ENCODE measurements at regions not wholly inside any gene's neighbourhood (a gene's known extent, or its start where the extent isn't known, plus 50 kb on each side); places are given as distances from the start of the nearest gene placed in this dataset.
"Not testable (repeated sequence)": the region's sequence is repeated elsewhere in the genome, so short reads cannot be mapped to it uniquely, and the experiment has no call there.

DNA sequence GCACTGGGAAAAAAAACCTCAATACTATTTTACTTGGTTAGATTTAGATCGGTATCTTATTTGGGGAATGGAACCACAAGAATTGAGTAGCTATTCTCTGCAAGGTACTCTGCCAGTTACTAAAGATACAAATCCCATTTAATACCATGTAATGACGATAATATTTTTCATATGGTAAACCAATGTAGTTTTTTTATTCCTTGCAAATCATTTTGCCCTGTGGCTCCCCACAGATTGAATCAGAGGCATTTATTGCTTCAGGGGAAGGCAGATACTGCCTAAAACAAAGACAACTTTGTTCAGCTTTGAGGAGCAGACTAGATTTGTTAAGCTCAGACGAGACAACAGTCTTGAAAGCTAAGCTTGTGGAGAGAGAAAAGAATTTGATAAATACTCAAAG is 226.7 kb upstream of the RUNX1 start:
- no peak overlapping the region for H3K27ac ChIP-seq (ENCODE audit: low read depth, low read length)
- no peaks in the 10 kb centered on the region for H3K27me3 ChIP-seq (ENCODE audit: insufficient read depth, low read length)
- peak overlapping the region; percentile 23 for H2AFZ ChIP-seq (ENCODE audit: low read length, unreplicated experiment)
- no peaks in the 10 kb centered on the region for H3K79me2 ChIP-seq (ENCODE audit: control insufficient read depth, insufficient read depth, low read length, unreplicated experiment)
- H3K36me3 ChIP-seq (ENCODE audit: insufficient read depth, low read length): no peaks in the 10 kb centered on the region
- H3K4me1 ChIP-seq (ENCODE audit: control insufficient read depth, insufficient read depth, low read length, unreplicated experiment): peaks cover 5% of the 10 kb centered on the region
- no peak overlapping the region for H3K4me3 ChIP-seq (ENCODE audit: low read depth, low read length)

DNA sequence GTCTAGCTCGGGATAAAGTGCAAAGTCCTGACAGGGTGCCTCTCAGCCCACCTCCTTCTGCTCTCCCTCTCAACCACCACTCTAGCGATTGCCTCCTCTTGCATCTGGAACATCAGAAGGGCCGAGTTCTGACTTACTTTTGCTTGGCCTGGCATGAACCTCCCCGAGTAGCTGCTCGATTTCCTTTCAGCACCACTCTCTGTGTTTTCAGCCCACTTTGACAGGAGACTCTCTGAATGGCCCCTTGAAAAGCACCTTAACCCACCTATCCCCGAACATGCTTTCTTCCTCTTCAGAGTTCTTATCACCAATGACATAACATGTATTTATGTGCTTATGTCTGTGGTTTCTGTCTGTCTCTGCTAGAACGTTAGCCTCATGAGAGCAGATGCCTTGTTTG is 225.8 kb upstream of the RUNX1 start:
- H3K79me2 ChIP-seq (ENCODE audit: control insufficient read depth, insufficient read depth, low read length, unreplicated experiment): no peaks in the 10 kb centered on the region
- H3K27me3 ChIP-seq (ENCODE audit: insufficient read depth, low read length): no peaks in the 10 kb centered on the region

DNA sequence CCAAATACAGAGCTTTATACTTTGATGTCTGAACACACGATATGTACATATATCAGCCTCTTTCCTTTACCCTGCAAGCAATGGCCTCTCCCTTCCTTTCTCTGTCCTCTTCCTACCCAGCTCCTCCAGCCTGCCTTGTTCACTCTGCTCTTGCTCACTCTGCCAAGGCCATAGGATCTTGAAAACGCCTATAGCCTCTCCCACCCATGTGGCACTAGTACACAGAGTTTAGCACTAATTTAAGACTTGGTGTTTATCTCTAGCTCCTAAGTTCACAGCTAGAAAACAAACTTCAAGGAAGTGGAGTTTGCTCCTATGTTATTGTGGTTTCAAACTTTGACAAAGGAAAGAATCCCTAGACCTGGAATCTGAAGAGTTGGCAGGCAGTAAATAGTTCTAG is 225.0 kb upstream of the RUNX1 start:
- H3K36me3 ChIP-seq (ENCODE audit: insufficient read depth, low read length): no peaks in the 10 kb centered on the region
- H3K27ac ChIP-seq (ENCODE audit: low read depth, low read length): no peak overlapping the region
- H2AFZ ChIP-seq (ENCODE audit: low read length, unreplicated experiment): no peak overlapping the region
- H3K79me2 ChIP-seq (ENCODE audit: control insufficient read depth, insufficient read depth, low read length, unreplicated experiment): no peaks in the 10 kb centered on the region
- H3K27me3 ChIP-seq (ENCODE audit: insufficient read depth, low read length): no peaks in the 10 kb centered on the region
- peaks cover 5% of the 10 kb centered on the region for H3K4me1 ChIP-seq (ENCODE audit: control insufficient read depth, insufficient read depth, low read length, unreplicated experiment)
- H3K4me3 ChIP-seq (ENCODE audit: low read depth, low read length): no peak overlapping the region

More for the DNA sequence above, 225.8 kb upstream of the RUNX1 start:
- Histone ChIP-seq H3K4me3 (ENCODE audit: low read depth, low read length) (no peak overlapping the region), H3K36me3 (ENCODE audit: insufficient read depth, low read length) (no peaks in the 10 kb centered on the region), H3K27ac (ENCODE audit: low read depth, low read length) (no peak overlapping the region), H2AFZ (ENCODE audit: low read length, unreplicated experiment) (no peak overlapping the region), H3K4me1 (ENCODE audit: control insufficient read depth, insufficient read depth, low read length, unreplicated experiment) (peaks cover 5% of the 10 kb centered on the region)

DNA sequence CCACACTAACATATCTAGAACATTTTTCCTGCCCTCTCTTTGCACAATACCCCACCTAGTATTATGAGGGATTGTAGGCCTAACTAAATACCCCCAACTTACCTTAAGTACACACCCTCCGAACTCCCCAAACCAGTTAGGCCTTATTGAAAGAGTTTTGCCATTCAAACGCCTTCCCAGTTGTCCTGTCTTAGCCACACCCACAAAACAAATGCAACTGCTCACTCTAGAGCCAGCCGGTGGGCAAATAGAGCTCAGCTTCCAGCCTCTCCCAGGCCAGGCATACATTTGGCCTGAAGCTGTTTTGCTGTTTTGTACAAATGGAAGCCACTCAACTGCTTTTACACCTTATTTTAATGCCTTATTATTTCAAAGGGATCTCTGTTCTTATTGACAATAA is 224.2 kb upstream of the RUNX1 start:
- peaks cover 5% of the 10 kb centered on the region for H3K4me1 ChIP-seq (ENCODE audit: control insufficient read depth, insufficient read depth, low read length, unreplicated experiment)
- no peaks in the 10 kb centered on the region for H3K79me2 ChIP-seq (ENCODE audit: control insufficient read depth, insufficient read depth, low read length, unreplicated experiment)
- H3K27ac ChIP-seq (ENCODE audit: low read depth, low read length): no peak overlapping the region
- no peak overlapping the region for H3K4me3 ChIP-seq (ENCODE audit: low read depth, low read length)
- no peaks in the 10 kb centered on the region for H3K27me3 ChIP-seq (ENCODE audit: insufficient read depth, low read length)
- no peaks in the 10 kb centered on the region for H3K36me3 ChIP-seq (ENCODE audit: insufficient read depth, low read length)
- H2AFZ ChIP-seq (ENCODE audit: low read length, unreplicated experiment): no peak overlapping the region

DNA sequence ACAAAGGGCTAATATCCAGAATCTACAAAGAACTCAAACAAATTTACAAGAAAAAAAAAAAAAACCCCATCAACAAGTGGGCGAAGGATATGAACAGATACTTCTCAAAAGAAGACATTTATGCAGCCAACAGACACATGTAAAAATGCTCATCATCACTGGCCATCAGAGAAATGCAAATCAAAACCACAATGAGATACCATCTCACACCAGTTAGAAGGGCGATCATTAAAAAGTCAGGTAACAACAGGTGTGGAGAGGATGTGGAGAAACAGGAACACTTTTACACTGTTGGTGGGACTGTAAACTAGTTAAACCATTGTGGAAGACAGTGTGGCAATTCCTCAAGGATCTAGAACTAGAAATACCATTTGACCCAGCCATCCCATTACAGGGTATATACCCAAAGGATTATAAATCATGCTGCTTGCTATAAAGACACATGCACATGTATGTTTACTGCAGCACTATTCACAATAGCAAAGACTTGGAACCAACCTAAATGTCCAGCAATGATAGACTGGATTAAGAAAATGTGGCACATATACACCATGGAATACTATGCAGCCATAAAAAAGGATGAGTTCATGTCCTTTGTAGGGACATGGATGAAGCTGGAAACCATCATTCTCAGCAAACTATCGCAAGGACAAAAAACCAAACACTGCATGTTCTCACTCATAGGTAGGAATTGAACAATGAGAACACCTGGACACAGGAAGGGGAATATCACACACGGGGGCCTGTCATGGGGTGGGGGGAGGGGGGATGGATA is 222.4 kb upstream of the RUNX1 start:
- not testable (repeated sequence) for H3K4me1 ChIP-seq (ENCODE audit: control insufficient read depth, insufficient read depth, low read length, unreplicated experiment); H3K27ac ChIP-seq (ENCODE audit: low read depth, low read length); H3K4me3 ChIP-seq (ENCODE audit: low read depth, low read length); H3K79me2 ChIP-seq (ENCODE audit: control insufficient read depth, insufficient read depth, low read length, unreplicated experiment); H2AFZ ChIP-seq (ENCODE audit: low read length, unreplicated experiment); H3K36me3 ChIP-seq (ENCODE audit: insufficient read depth, low read length); H3K27me3 ChIP-seq (ENCODE audit: insufficient read depth, low read length)

DNA sequence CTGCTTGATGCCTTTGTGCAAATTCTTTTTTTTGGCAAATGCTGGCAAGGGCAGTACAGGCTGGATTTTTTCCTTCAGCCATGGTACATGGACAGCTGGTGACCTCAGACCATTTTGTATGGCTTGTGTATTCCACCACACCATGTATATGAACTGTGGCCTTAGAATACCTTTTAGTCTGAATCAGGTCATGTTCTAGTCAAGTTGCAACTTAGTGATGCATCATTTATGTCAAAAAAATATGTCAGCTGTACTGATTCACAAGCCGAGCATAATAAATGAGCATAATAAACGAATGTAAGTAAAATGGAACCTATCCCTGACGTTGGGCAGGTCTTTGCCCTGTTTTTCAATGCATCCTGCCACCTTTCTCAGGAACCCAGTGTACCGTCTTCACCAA is 219.7 kb upstream of the RUNX1 start:
- H2AFZ ChIP-seq (ENCODE audit: low read length, unreplicated experiment): no peak overlapping the region
- no peak overlapping the region for H3K27ac ChIP-seq (ENCODE audit: low read depth, low read length)
- no peaks in the 10 kb centered on the region for H3K27me3 ChIP-seq (ENCODE audit: insufficient read depth, low read length)

DNA sequence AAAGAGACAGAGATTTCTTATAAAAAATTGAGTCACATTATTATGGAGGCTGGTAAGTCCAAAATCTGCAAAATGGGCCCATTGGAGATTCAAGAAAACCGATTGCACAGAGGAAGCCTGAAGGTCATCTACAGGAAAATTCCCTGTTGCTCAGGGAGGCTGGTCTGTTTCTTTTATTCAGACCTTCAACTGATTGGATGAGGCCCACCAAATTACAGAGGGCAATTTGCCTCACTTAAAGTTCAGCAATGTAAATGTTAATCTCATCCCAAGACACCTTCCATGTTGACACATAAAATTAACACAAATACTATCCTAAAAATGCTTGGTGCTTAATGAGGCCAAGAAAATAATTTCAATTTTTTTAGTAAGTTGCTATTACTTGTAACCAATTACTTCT is 219.2 kb upstream of the RUNX1 start:
- Histone ChIP-seq H2AFZ (ENCODE audit: low read length, unreplicated experiment) (no peak overlapping the region), H3K4me3 (ENCODE audit: low read depth, low read length) (no peak overlapping the region), H3K36me3 (ENCODE audit: insufficient read depth, low read length) (no peaks in the 10 kb centered on the region), H3K4me1 (ENCODE audit: control insufficient read depth, insufficient read depth, low read length, unreplicated experiment) (peaks cover 10% of the 10 kb centered on the region), H3K27me3 (ENCODE audit: insufficient read depth, low read length) (no peaks in the 10 kb centered on the region), H3K79me2 (ENCODE audit: control insufficient read depth, insufficient read depth, low read length, unreplicated experiment) (no peaks in the 10 kb centered on the region), H3K27ac (ENCODE audit: low read depth, low read length) (no peak overlapping the region)

More for the DNA sequence above, 219.7 kb upstream of the RUNX1 start:
- H3K4me3 ChIP-seq (ENCODE audit: low read depth, low read length): no peak overlapping the region
- no peaks in the 10 kb centered on the region for H3K36me3 ChIP-seq (ENCODE audit: insufficient read depth, low read length)
- H3K4me1 ChIP-seq (ENCODE audit: control insufficient read depth, insufficient read depth, low read length, unreplicated experiment): peaks cover 10% of the 10 kb centered on the region
- no peaks in the 10 kb centered on the region for H3K79me2 ChIP-seq (ENCODE audit: control insufficient read depth, insufficient read depth, low read length, unreplicated experiment)

DNA sequence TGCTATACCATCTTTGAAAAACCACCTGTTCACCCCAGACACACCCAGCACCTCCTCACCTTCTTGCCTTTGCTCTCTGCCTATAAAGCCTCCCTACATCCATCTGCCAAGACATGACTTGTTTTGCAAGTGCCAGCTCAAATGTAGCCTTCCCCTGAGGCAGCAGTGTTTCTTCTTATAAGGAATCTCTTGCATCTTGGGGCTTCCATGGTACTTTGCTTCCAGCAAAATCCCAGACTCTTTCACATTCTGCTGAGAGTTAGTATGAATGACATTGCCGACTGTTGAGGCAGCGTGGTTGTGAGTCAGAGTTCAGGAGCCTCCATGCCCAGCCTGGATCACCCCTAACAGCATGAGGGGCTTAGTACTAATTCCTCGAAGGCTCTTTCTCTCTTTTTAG is 217.4 kb upstream of the RUNX1 start:
- Histone ChIP-seq H2AFZ (ENCODE audit: low read length, unreplicated experiment) (no peak overlapping the region), H3K27ac (ENCODE audit: low read depth, low read length) (no peak overlapping the region), H3K36me3 (ENCODE audit: insufficient read depth, low read length) (no peaks in the 10 kb centered on the region), H3K4me1 (ENCODE audit: control insufficient read depth, insufficient read depth, low read length, unreplicated experiment) (peaks cover 10% of the 10 kb centered on the region), H3K79me2 (ENCODE audit: control insufficient read depth, insufficient read depth, low read length, unreplicated experiment) (no peaks in the 10 kb centered on the region), H3K27me3 (ENCODE audit: insufficient read depth, low read length) (no peaks in the 10 kb centered on the region), H3K4me3 (ENCODE audit: low read depth, low read length) (no peak overlapping the region)

DNA sequence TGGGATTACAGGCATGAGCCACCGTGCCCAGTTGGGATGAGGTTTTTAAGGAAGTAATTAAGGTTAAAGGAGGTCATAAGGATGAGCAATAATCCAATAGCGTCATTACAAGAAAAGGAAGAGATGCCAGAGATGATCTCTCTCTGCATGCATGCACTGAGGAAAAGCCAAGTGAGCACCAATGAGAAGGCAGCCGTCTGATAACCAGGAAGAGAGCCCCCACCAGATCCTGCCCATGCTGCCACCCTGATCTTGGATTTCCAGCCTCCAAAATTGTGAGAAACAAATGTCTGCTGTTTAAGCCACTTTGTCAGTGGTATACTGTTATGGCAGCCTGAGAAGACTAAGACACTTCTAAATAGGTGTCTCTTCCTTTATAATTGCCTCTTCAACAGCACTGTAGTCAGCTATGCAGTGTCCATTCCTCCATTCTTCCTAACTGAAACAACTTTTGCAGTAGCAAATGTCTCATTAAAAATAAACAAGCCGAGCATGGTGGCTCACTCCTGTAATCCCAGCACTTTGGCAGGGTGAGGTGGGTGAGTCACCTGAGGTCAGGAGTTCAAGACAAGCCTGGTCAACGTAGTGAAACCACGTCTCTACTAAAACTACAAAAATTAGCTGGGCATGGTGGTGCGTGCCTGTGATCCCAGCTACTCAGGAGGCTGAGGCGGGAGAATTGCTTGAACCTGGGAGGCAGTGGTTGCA is 216.2 kb upstream of the RUNX1 start:
- peak overlapping the region; percentile 55; the same call in 1 of the 2 replicates for H3K27ac ChIP-seq (ENCODE audit: low read depth, low read length)
- no peak overlapping the region for H2AFZ ChIP-seq (ENCODE audit: low read length, unreplicated experiment)
- no peaks in the 10 kb centered on the region for H3K27me3 ChIP-seq (ENCODE audit: insufficient read depth, low read length)
- H3K36me3 ChIP-seq (ENCODE audit: insufficient read depth, low read length): no peaks in the 10 kb centered on the region
- H3K4me3 ChIP-seq (ENCODE audit: low read depth, low read length): no peak overlapping the region
- H3K4me1 ChIP-seq (ENCODE audit: control insufficient read depth, insufficient read depth, low read length, unreplicated experiment): peaks cover 10% of the 10 kb centered on the region
- H3K79me2 ChIP-seq (ENCODE audit: control insufficient read depth, insufficient read depth, low read length, unreplicated experiment): no peaks in the 10 kb centered on the region

DNA sequence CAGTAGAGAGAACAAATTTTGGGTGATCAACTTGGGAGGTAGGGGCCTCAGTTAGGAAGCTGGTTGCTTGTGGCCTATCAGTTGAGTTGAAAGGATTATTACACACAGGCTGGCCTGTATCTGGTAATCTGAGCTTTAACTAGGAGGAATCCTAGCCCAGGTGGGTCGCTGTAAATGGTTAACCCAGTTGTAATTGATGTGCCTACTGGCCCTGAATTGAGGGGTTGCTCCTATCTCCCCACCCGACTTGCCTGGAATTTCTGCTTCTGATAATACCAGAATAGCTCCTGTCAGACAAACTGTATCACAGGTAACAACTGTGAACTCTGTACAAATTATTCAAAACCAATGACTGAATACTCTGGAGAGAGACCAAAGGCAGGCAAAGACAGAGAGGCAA is 210.4 kb upstream of the RUNX1 start:
- Histone ChIP-seq H3K36me3 (ENCODE audit: insufficient read depth, low read length) (no peaks in the 10 kb centered on the region), H3K27ac (ENCODE audit: low read depth, low read length) (no peak overlapping the region), H3K79me2 (ENCODE audit: control insufficient read depth, insufficient read depth, low read length, unreplicated experiment) (no peaks in the 10 kb centered on the region), H3K4me1 (ENCODE audit: control insufficient read depth, insufficient read depth, low read length, unreplicated experiment) (peaks cover 33% of the 10 kb centered on the region), H3K27me3 (ENCODE audit: insufficient read depth, low read length) (no peaks in the 10 kb centered on the region), H3K4me3 (ENCODE audit: low read depth, low read length) (no peak overlapping the region), H2AFZ (ENCODE audit: low read length, unreplicated experiment) (no peak overlapping the region)

DNA sequence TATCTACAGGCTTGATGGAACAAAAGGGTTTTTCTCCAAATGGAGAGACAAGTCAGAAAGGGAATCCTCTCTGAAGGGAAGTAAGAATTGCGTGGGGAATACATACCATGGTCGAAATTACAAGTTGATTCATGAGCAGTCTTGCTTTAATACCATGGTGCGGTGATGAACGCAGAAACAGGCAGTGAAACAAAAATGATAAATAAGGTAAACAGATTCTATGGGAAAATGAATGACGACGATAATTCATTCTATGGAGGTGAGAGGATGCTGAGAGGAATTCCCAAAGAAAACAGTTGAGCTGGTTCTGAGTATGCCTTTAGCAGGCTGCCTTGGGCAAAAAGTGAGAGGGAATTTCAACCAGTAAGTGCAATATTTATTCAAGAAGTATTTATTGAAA is 209.4 kb upstream of the RUNX1 start:
- peaks cover 43% of the 10 kb centered on the region for H3K4me1 ChIP-seq (ENCODE audit: control insufficient read depth, insufficient read depth, low read length, unreplicated experiment)
- H3K27ac ChIP-seq (ENCODE audit: low read depth, low read length): no peak overlapping the region

More for the DNA sequence above, 209.4 kb upstream of the RUNX1 start:
- Histone ChIP-seq H3K27me3 (ENCODE audit: insufficient read depth, low read length) (no peaks in the 10 kb centered on the region), H3K36me3 (ENCODE audit: insufficient read depth, low read length) (no peaks in the 10 kb centered on the region), H3K4me3 (ENCODE audit: low read depth, low read length) (no peak overlapping the region), H3K79me2 (ENCODE audit: control insufficient read depth, insufficient read depth, low read length, unreplicated experiment) (no peaks in the 10 kb centered on the region), H2AFZ (ENCODE audit: low read length, unreplicated experiment) (no peak overlapping the region)

Measured in ACC112 (cell line).